HEK293T (cell line): ENCODE measurements at regions not wholly inside any gene's neighbourhood (a gene's known extent, or its start where the extent isn't known, plus 50 kb on each side); places are given as distances from the start of the nearest gene placed in this dataset.

ENCODE experiments used
- CTCF ChIA-PET: fragments of 350-600 bp; formaldehyde crosslinking; extraction: SDS; loops from one replicate; lab custom pipeline; 2021; ENCODE audit warnings: antibody characterized with exemption, inconsistent platforms; lab: Yijun Ruan, JAX
- POLR2A ChIA-PET: fragments of 350-600 bp; formaldehyde crosslinking; extraction: SDS; loops from one replicate; lab custom pipeline; 2020; ENCODE audit warnings: antibody characterized with exemption, inconsistent platforms; lab: Yijun Ruan, JAX
- DNase-seq: peaks from one replicate; pipeline ENCODE4 v3.0.0; 2012; ENCODE audit warnings: mixed read lengths; ENCODE audit errors: extremely low spot score
- ARNT ChIP-seq: fragments of 450-650 bp; IDR thresholded peaks from 2 replicates; pipeline ENCODE4 v1.6.1; 2017; ENCODE audit warnings: mild to moderate bottlenecking
- BHLHE40 ChIP-seq: fragments of 450-650 bp; IDR thresholded peaks from 2 replicates; pipeline ENCODE4 v1.6.1; 2016; ENCODE audit warnings: mild to moderate bottlenecking, moderate library complexity, borderline replicate concordance
- CTBP1 ChIP-seq: fragments of 450-650 bp; IDR thresholded peaks from 2 replicates; pipeline ENCODE4 v1.6.1; 2016; ENCODE audit warnings: borderline replicate concordance
- ELF4 ChIP-seq: fragments of 450-650 bp; IDR thresholded peaks from 2 replicates; pipeline ENCODE4 v1.6.1; 2017; ENCODE audit warnings: antibody characterized with exemption
- FOXA1 ChIP-seq: fragments of 450-650 bp; IDR thresholded peaks from 2 replicates; pipeline ENCODE4 v1.6.1; 2016; ENCODE audit warnings: mild to moderate bottlenecking
- FOXK2 ChIP-seq: fragments of 450-650 bp; IDR thresholded peaks from 2 replicates; pipeline ENCODE4 v1.6.1; 2016; ENCODE audit warnings: mild to moderate bottlenecking
- FOXM1 ChIP-seq: fragments of 450-650 bp; IDR thresholded peaks from 2 replicates; pipeline ENCODE4 v1.6.1; 2017; ENCODE audit warnings: mild to moderate bottlenecking, borderline replicate concordance
- HDGF ChIP-seq: fragments of 450-650 bp; IDR thresholded peaks from 2 replicates; pipeline ENCODE4 v1.6.1; 2017; ENCODE audit warnings: antibody characterized with exemption, borderline replicate concordance
- L3MBTL2 ChIP-seq: fragments of 450-650 bp; conservative IDR thresholded peaks from 2 replicates; pipeline ENCODE4 v1.6.1; 2016; ENCODE audit warnings: mild to moderate bottlenecking
- LEF1 ChIP-seq: fragments of 450-650 bp; IDR thresholded peaks from 2 replicates; pipeline ENCODE4 v1.6.1; 2017; ENCODE audit warnings: mild to moderate bottlenecking, borderline replicate concordance
- NFRKB ChIP-seq: fragments of 450-650 bp; IDR thresholded peaks from 2 replicates; pipeline ENCODE4 v1.6.1; 2016; ENCODE audit warnings: mild to moderate bottlenecking, moderate library complexity
- PKNOX1 ChIP-seq: fragments of 450-650 bp; IDR thresholded peaks from 2 replicates; pipeline ENCODE4 v1.6.1; 2016
- SP1 ChIP-seq: fragments of 450-650 bp; IDR thresholded peaks from 2 replicates; pipeline ENCODE4 v1.6.1; 2017
- SUZ12 ChIP-seq: fragments of 450-650 bp; IDR thresholded peaks from 2 replicates; pipeline ENCODE4 v1.6.1; 2016; ENCODE audit warnings: mild to moderate bottlenecking
- TARDBP ChIP-seq: fragments of 450-650 bp; IDR thresholded peaks from 2 replicates; pipeline ENCODE4 v1.6.1; 2016
- ZNF384 ChIP-seq: fragments of 450-650 bp; IDR thresholded peaks from 2 replicates; pipeline ENCODE4 v1.6.1; 2016

GRCh38 chr13:30051531-30052060 lies 201.2 kb upstream of the UBL3 start:
- no peak for DNase-seq
- CTCF ChIA-PET = interaction anchor here (0.6 kb wide), 1 partner anchor 290 kb away, joined by 3 read pairs; no protein-coding TSS in a partner anchor
- POLR2A ChIA-PET = interaction anchor here (0.6 kb wide), 1 partner anchor 291 kb away, joined by 3 read pairs; no protein-coding TSS in a partner anchor
- TF ChIP-seq ARNT (no peak), HDGF (no peak), NFRKB (no peak), LEF1 (no peak)

- DNase-seq = no peak
- ChIA-PET POLR2A (no interaction called here), CTCF (no interaction called here)
- TF ChIP-seq HDGF = no peak
- TF ChIP-seq FOXA1 = no peak
- TF ChIP-seq NFRKB = no peak
- TF ChIP-seq LEF1 = no peak
- no peak for TF ChIP-seq PKNOX1
- no peak for TF ChIP-seq CTBP1
- no peak for TF ChIP-seq ARNT
- TF ChIP-seq SP1 = no peak
- TF ChIP-seq ELF4 = no peak
- no peak for TF ChIP-seq BHLHE40
- TF ChIP-seq ZNF384 = no peak
- no peak for TF ChIP-seq FOXM1
- no peak for TF ChIP-seq TARDBP
Observed at GRCh38 chr13:30049692-30050091, 199.3 kb upstream of the UBL3 start.

DNA sequence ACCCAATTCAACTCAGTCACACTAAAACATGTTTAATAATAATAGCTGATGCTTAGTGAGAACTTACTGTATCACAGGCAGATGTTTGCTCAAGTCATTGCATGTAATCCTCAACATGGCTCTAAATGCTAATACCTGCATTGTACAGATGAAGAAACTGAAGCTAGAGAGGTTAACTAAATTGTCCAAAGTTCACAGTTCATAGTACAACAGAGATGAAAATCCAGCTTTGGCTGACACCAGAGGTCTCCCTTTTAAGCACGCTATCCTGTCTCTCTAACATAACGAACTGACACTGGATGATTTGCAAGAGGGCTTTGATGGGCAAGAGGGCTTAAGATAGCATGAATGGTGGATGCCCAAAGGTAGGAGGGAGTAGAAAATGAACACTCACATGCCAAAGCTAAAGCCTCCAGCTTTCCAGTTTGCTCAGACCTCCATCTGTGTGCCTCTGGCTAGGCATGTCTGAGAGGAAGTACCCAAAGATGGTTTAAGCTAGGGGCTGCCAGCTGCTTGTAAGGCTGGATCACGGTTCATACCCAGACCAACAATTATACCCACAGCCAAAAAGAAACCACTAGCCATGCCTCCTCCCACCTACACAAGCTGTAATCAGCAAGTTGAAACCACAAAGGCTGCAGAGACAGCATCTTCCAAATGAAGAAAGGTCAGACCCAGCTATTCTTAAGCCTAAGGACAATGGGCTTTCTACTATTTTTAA lies 196.9 kb upstream of the UBL3 start:
- ChIA-PET CTCF (no interaction called here), POLR2A (no interaction called here)
- no peak for DNase-seq
- no peak for TF ChIP-seq FOXM1
- no peak for TF ChIP-seq CTBP1
- TF ChIP-seq SUZ12 = no peak
- TF ChIP-seq ARNT = no peak
- no peak for TF ChIP-seq FOXA1
- TF ChIP-seq ELF4 = no peak
- no peak for TF ChIP-seq FOXK2
- no peak for TF ChIP-seq ZNF384
- no peak for TF ChIP-seq TARDBP
- no peak for TF ChIP-seq LEF1
- no peak for TF ChIP-seq PKNOX1
- TF ChIP-seq L3MBTL2 = no peak
- TF ChIP-seq HDGF = no peak
- TF ChIP-seq SP1 = no peak
- TF ChIP-seq BHLHE40 = no peak
- no peak for TF ChIP-seq NFRKB

DNA sequence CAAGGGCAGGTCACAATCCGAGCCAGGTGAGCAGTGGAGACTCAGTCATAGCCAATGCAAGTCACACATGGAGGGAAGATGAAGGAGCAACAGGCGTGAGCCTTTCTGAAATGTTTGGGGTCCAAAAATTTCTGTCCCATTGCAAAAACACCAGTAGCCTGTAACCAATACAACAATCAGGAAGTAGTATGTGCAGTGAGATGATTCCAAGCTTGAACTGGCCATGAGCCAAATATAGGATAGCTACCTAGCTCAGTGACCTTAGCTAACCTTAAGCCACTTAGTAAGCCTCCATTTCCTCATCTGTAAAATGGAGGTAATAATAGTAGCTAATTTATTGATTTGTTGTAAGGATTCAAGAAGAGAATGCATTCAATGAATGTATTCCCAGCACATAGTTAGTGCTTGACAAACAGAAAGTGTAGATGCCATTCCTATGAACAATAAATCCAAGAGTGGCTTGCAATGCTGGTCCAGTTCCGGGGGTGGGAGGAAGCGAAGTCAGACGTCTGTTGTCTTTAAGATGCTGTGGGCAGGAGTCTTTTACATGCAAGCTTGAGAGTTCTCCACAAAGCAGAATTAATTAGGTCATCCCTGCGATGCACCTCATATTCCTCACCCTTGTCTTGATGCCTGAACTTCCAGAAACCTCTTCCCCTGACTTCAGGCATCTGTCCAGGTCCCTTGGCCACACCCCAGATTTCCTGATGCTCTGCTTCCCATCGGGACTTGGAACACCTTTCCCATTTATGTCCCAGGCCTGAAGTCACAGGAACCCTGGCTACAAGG lies 195.7 kb upstream of the UBL3 start:
- TF ChIP-seq NFRKB (no peak), SUZ12 (no peak), BHLHE40 (no peak), FOXA1 (no peak), PKNOX1 (no peak)
- ChIA-PET POLR2A (no interaction called here), CTCF (no interaction called here)
- no peak for DNase-seq

DNA sequence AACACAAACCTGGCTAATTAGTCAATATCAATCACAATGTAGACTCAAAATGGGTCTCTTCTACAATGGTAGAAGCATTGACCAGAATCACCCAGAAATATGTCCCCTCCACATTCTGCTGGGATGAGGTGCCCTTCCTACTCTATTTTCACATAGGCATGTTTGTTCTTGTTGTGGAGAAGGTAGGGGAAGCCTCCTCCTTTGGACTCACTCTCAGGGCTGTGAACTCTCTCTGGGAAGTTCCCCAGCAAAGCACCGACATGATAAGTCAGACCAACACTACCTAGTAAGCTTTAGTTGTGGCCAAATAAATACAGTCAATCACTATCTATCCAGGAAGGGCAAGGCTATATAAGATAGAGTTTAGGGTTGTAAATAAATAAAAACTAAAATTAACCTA lies 194.5 kb upstream of the UBL3 start:
- CTCF ChIA-PET = no interaction called here
- no peak for DNase-seq
- TF ChIP-seq ARNT = no peak
- POLR2A ChIA-PET = no interaction called here

- ChIA-PET CTCF (no interaction called here), POLR2A (no interaction called here)
- DNase-seq = no peak
- TF ChIP-seq CTBP1 (no peak), SP1 (no peak), FOXM1 (no peak), FOXA1 (no peak)
Observed at GRCh38 chr13:30043631-30043925, 193.2 kb upstream of the UBL3 start.
